OCI-LY7 (cell line): ENCODE measurements at regions not wholly inside any gene's neighbourhood (a gene's known extent, or its start where the extent isn't known, plus 50 kb on each side); places are given as distances from the start of the nearest gene placed in this dataset.

Experiments
- BruUV-seq: library from RNA; stranded (reverse); fragments of 400-500 nt; replicated peaks from 2 replicates; lab custom pipeline; 2021; lab: Mats Ljungman, UMichigan
- CTCF ChIA-PET: fragments of 300-600 bp; sonication (Branson Sonifier 250); formaldehyde crosslinking; loops from one replicate; lab custom pipeline; 2022; ENCODE audit warnings: antibody characterized with exemption; ENCODE audit not compliant: unreplicated experiment; lab: Charles Lee
- POLR2A ChIA-PET: fragments of 300-600 bp; sonication (Branson Sonifier 250); formaldehyde crosslinking; loops from one replicate; lab custom pipeline; 2022; ENCODE audit warnings: antibody characterized with exemption; lab: Charles Lee
- DNase-seq: peaks from one replicate; pipeline ENCODE4 v3.0.0-alpha.2; 2015; ENCODE audit warnings: low spot score
- H2AFZ ChIP-seq: fragments of 200-600 bp; sonication (generic), shearing (Covaris generic); 2 replicates; pipeline ENCODE4 v1.6.1; 2014; ENCODE audit warnings: mild to moderate bottlenecking, antibody characterized with exemption, low read length, moderate library complexity
- H3K27ac ChIP-seq: fragments of 200-600 bp; sonication (generic); 2 replicates; pipeline ENCODE4 v1.5.1; 2014; ENCODE audit warnings: mixed run types, low read depth, mild to moderate bottlenecking, moderate library complexity, low read length, inconsistent platforms; ENCODE audit not compliant: poor library complexity, severe bottlenecking
- H3K36me3 ChIP-seq: fragments of 200-600 bp; sonication (generic); 2 replicates; pipeline ENCODE4 v1.6.1; 2014; ENCODE audit warnings: mild to moderate bottlenecking, antibody characterized with exemption, low read length, moderate library complexity, mixed read lengths; ENCODE audit not compliant: insufficient read depth
- H3K4me1 ChIP-seq: fragments of 200-600 bp; sonication (generic); 2 replicates; pipeline ENCODE4 v1.5.1; 2014; ENCODE audit warnings: mild to moderate bottlenecking, low read length; ENCODE audit not compliant: insufficient read depth, poor library complexity, severe bottlenecking
- H3K4me2 ChIP-seq: fragments of 200-600 bp; sonication (generic); 2 replicates; pipeline ENCODE4 v1.6.1; 2014; ENCODE audit warnings: mild to moderate bottlenecking, low read length
- H3K4me3 ChIP-seq: fragments of 200-600 bp; sonication (generic); 2 replicates; pipeline ENCODE4 v1.5.1; 2014; ENCODE audit warnings: mild to moderate bottlenecking, low read depth, low read length; ENCODE audit not compliant: poor library complexity, severe bottlenecking
- H3K79me2 ChIP-seq: fragments of 200-600 bp; sonication (generic); 2 replicates; pipeline ENCODE4 v1.6.1; 2016; ENCODE audit warnings: low read depth, mild to moderate bottlenecking, low read length, moderate library complexity, mixed read lengths; ENCODE audit not compliant: insufficient read depth
- H3K9me2 ChIP-seq: fragments of 200-600 bp; sonication (generic); 2 replicates; pipeline ENCODE4 v1.6.1; 2016; ENCODE audit warnings: mild to moderate bottlenecking, low read length, mixed read lengths; ENCODE audit not compliant: insufficient read depth
- H3K9me3 ChIP-seq: fragments of 200-600 bp; sonication (generic); 2 replicates; pipeline ENCODE4 v1.6.1; 2014; ENCODE audit warnings: mild to moderate bottlenecking, mixed run types, low read length, mixed read lengths
- H4K20me1 ChIP-seq: fragments of 200-600 bp; sonication (generic); 2 replicates; pipeline ENCODE4 v1.6.1; 2014; ENCODE audit warnings: mild to moderate bottlenecking, antibody characterized with exemption, low read length, moderate library complexity, mixed read lengths; ENCODE audit not compliant: insufficient read depth
- CTCF ChIP-seq: fragments of 200-600 bp; sonication (generic); conservative IDR thresholded peaks from 2 replicates; pipeline ENCODE4 v1.5.1; 2014; ENCODE audit warnings: mild to moderate bottlenecking, antibody characterized with exemption, low read length, moderate library complexity, mixed read lengths
- EZH2phosphoT487 ChIP-seq: fragments of 200-600 bp; sonication (generic); IDR thresholded peaks from 2 replicates; pipeline ENCODE4 v1.6.1; 2018; ENCODE audit warnings: low read depth, borderline replicate concordance, mild to moderate bottlenecking, mixed run types, antibody characterized with exemption, low read length, moderate library complexity, mixed read lengths
- intact Hi-C: fragments of 100-400 bp; cut with micrococcal nuclease; formaldehyde crosslinking; loops from one replicate; pipeline ENCODE4 v1.10.0; 2022; ENCODE audit not compliant: unreplicated experiment

- Histone ChIP-seq H3K36me3 (no peaks in the 10 kb centered on the region), H3K4me3 (no peak overlapping the region), H3K9me3 (no peaks in the 10 kb centered on the region), H4K20me1 (no peaks in the 10 kb centered on the region), H3K9me2 (no peaks in the 10 kb centered on the region), H3K4me2 (no peak overlapping the region), H3K4me1 (no peaks in the 10 kb centered on the region), H3K79me2 (no peaks in the 10 kb centered on the region), H2AFZ (no peak overlapping the region), H3K27ac (no peak overlapping the region)
- CTCF ChIA-PET = no interaction called here
- no peak for TF ChIP-seq EZH2phosphoT487
- TF ChIP-seq CTCF = no peak
- POLR2A ChIA-PET = interaction anchor here (0.9 kb wide), 1 partner anchor 16 kb away, joined by 3 read pairs; no protein-coding TSS in a partner anchor
- intact Hi-C loops = no loop called here
- no peak for DNase-seq
- no TSS peak for BruUV-seq
Measured at GRCh38 chr4:133524369-133524768, 375.3 kb downstream of the PCDH10 start.

GRCh38 chr4:133513901-133514300 is 364.8 kb downstream of the PCDH10 start:
- no TSS peak for BruUV-seq
- intact Hi-C loops = no loop called here
- Histone ChIP-seq H3K27ac (no peak overlapping the region), H3K9me2 (no peaks in the 10 kb centered on the region), H3K79me2 (no peaks in the 10 kb centered on the region), H3K4me3 (no peak overlapping the region), H3K36me3 (no peaks in the 10 kb centered on the region), H3K9me3 (no peaks in the 10 kb centered on the region), H3K4me2 (no peak overlapping the region), H2AFZ (no peak overlapping the region), H3K4me1 (no peaks in the 10 kb centered on the region), H4K20me1 (no peaks in the 10 kb centered on the region)
- no peak for TF ChIP-seq CTCF
- TF ChIP-seq EZH2phosphoT487 = no peak
- DNase-seq = no peak
- POLR2A ChIA-PET = no interaction called here
- CTCF ChIA-PET = no interaction called here

- TF ChIP-seq CTCF = no peak
- TF ChIP-seq EZH2phosphoT487 = no peak
- no peaks in the 10 kb centered on the region for H3K9me3 ChIP-seq
- no peak overlapping the region for H3K4me3 ChIP-seq
- no peaks in the 10 kb centered on the region for H4K20me1 ChIP-seq
- H3K79me2 ChIP-seq = no peaks in the 10 kb centered on the region
- H3K27ac ChIP-seq = no peak overlapping the region
- H3K4me2 ChIP-seq = no peak overlapping the region
- no peak overlapping the region for H2AFZ ChIP-seq
- BruUV-seq = no TSS peak
- intact Hi-C loops = no loop called here
- H3K4me1 ChIP-seq = no peaks in the 10 kb centered on the region
- H3K36me3 ChIP-seq = no peaks in the 10 kb centered on the region
- DNase-seq = no peak
- H3K9me2 ChIP-seq = no peaks in the 10 kb centered on the region
- POLR2A ChIA-PET = interaction anchor here (0.7 to 0.8 kb wide), 2 partner anchors 10 to 259 kb away, joined by 3 to 5 read pairs; no protein-coding TSS in a partner anchor
- CTCF ChIA-PET = no interaction called here
Measured at GRCh38 chr4:133498149-133498548, 349.1 kb downstream of the PCDH10 start.
